Liver (tissue), 8 donors: ENCODE measurements at regions not wholly inside any gene's neighbourhood (a gene's known extent, or its start where the extent isn't known, plus 50 kb on each side); places are given as distances from the start of the nearest gene placed in this dataset.

Experiments
- DNase-seq: peaks from one replicate; pipeline ENCODE4 v3.0.0-alpha.2; 2017; ENCODE audit warnings: low spot score
- H3K27ac ChIP-seq, 2 donors: one replicate each; pipeline ENCODE4 v1.7.0; 2013; ENCODE audit warnings: inconsistent platforms in 2 of 2, low read length in 2 of 2, control low read depth in 1 of 2, low read depth in 1 of 2, mild to moderate bottlenecking in 1 of 2
- H3K27me3 ChIP-seq, 4 donors: one replicate each; pipeline versions ENCODE4 v1.6.1 to v1.7.0; 2013; ENCODE audit warnings: low read length in 3 of 4, inconsistent platforms in 1 of 4, mild to moderate bottlenecking in 1 of 4, moderate library complexity in 1 of 4; ENCODE audit not compliant: control insufficient read depth in 4 of 4, insufficient read depth in 4 of 4
- H3K36me3 ChIP-seq, 4 donors: one replicate each; pipeline versions ENCODE4 v1.6.1 to v1.7.0; 2013; ENCODE audit warnings: low read length in 3 of 4, mild to moderate bottlenecking in 3 of 4, low read depth in 1 of 4, moderate library complexity in 1 of 4; ENCODE audit not compliant: control insufficient read depth in 4 of 4, insufficient read depth in 3 of 4
- H3K4me1 ChIP-seq, 4 donors: one replicate each; pipeline versions ENCODE4 v1.6.1 to v1.7.0; 2013; ENCODE audit warnings: low read length in 3 of 4, mild to moderate bottlenecking in 3 of 4, moderate library complexity in 1 of 4; ENCODE audit not compliant: control insufficient read depth in 4 of 4, insufficient read depth in 4 of 4
- H3K4me3 ChIP-seq, 3 donors: one replicate each; pipeline versions ENCODE4 v1.6.1 to v1.7.0; 2013; ENCODE audit warnings: low read length in 3 of 3, control low read depth in 1 of 3, low read depth in 1 of 3, mild to moderate bottlenecking in 1 of 3
- H3K9ac ChIP-seq, 2 donors: one replicate each; pipeline ENCODE4 v1.7.0; 2013; ENCODE audit warnings: low read length in 2 of 2, mild to moderate bottlenecking in 2 of 2, moderate library complexity in 2 of 2, control low read depth in 1 of 2, low read depth in 1 of 2
- H3K9me3 ChIP-seq, 4 donors: one replicate each; pipeline versions ENCODE4 v1.6.1 to v1.7.0; 2013; ENCODE audit warnings: low read length in 3 of 4; ENCODE audit not compliant: control insufficient read depth in 4 of 4
- ATF3 ChIP-seq: IDR thresholded peaks from 2 replicates; pipeline ENCODE4 v1.6.1; 2016; ENCODE audit warnings: antibody characterized with exemption
- EGR1 ChIP-seq, 2 donors: IDR thresholded peaks; 2 replicates each; pipeline ENCODE4 v1.6.1; 2016 to 2018; ENCODE audit warnings: antibody characterized with exemption in 2 of 2, low read depth in 2 of 2
- FOXA1 ChIP-seq: IDR thresholded peaks from 2 replicates; pipeline ENCODE4 v1.6.1; 2016; ENCODE audit warnings: antibody characterized with exemption
- FOXA2 ChIP-seq: IDR thresholded peaks from 2 replicates; pipeline ENCODE4 v1.6.1; 2016; ENCODE audit warnings: antibody characterized with exemption
- GABPA ChIP-seq, 2 donors: IDR thresholded peaks in 1 of 2; conservative IDR thresholded peaks in 1 of 2; 2 replicates each; pipeline ENCODE4 v1.6.1; 2016; ENCODE audit warnings: antibody characterized with exemption in 2 of 2, mild to moderate bottlenecking in 1 of 2, moderate library complexity in 1 of 2
- HNF4A ChIP-seq, 2 donors: conservative IDR thresholded peaks; 2 replicates each; pipeline ENCODE4 v1.6.1; 2016; ENCODE audit warnings: antibody characterized with exemption in 2 of 2, mild to moderate bottlenecking in 2 of 2
- HNF4G ChIP-seq: IDR thresholded peaks from 2 replicates; pipeline ENCODE4 v1.6.1; 2016; ENCODE audit warnings: antibody characterized with exemption
- JUND ChIP-seq, 2 donors: IDR thresholded peaks; 2 replicates each; pipeline ENCODE4 v1.6.1; 2016; ENCODE audit warnings: antibody characterized with exemption in 2 of 2
- NR2F2 ChIP-seq: IDR thresholded peaks from 2 replicates; pipeline ENCODE4 v1.6.1; 2016; ENCODE audit warnings: antibody characterized with exemption
- RAD21 ChIP-seq, 2 donors: IDR thresholded peaks; 2 replicates each; pipeline ENCODE4 v1.6.1; 2016; ENCODE audit warnings: antibody characterized with exemption in 2 of 2, mild to moderate bottlenecking in 2 of 2
- RXRA ChIP-seq, 2 donors: IDR thresholded peaks; 2 replicates each; pipeline ENCODE4 v1.6.1; 2017 to 2018; ENCODE audit warnings: antibody characterized with exemption in 2 of 2, mild to moderate bottlenecking in 1 of 2
- SP1 ChIP-seq: IDR thresholded peaks from 2 replicates; pipeline ENCODE4 v1.6.1; 2018; ENCODE audit warnings: antibody characterized with exemption, mild to moderate bottlenecking
- TAF1 ChIP-seq: conservative IDR thresholded peaks from 2 replicates; pipeline ENCODE4 v1.6.1; 2016; ENCODE audit warnings: antibody characterized with exemption, mild to moderate bottlenecking
- YY1 ChIP-seq: IDR thresholded peaks from 2 replicates; pipeline ENCODE4 v1.6.1; 2016; ENCODE audit warnings: antibody characterized with exemption, mild to moderate bottlenecking
- WGBS: extraction: QIAGEN DNeasy Blood & Tissue Kit; methylation state at CpG from one replicate; pipeline ENCODE4 v1.1.7; 2013; 5-methylcytosine and 5-hydroxymethylcytosine counted together
- TF ChIP-seq, protein P1 (sequence below): IDR thresholded peaks from 2 replicates; pipeline ENCODE4 v1.6.1; 2016; ENCODE audit warnings: antibody characterized with exemption, mild to moderate bottlenecking
- TF ChIP-seq, protein P2 (sequence below): IDR thresholded peaks from 2 replicates; pipeline ENCODE4 v1.6.1; 2016; ENCODE audit warnings: antibody characterized with exemption
- TF ChIP-seq, protein P3 (sequence below): fragments of 150-350 bp; IDR thresholded peaks from 2 replicates; pipeline ENCODE4 v1.5.1; 2017; ENCODE audit warnings: improper control_type of control experiment, low read depth, low read length; ENCODE audit not compliant: missing input control
- TF ChIP-seq, protein P4 (sequence below): IDR thresholded peaks from 2 replicates; pipeline ENCODE4 v1.6.1; 2016; ENCODE audit warnings: antibody characterized with exemption
- donor health status: healthy.
- donor health status: healthy.
- donor health status: healthy.
- donor health status: healthy.
- donor health status: healthy.

- no peak for TF ChIP-seq ATF3
These were observed 80.6 kb downstream of the LSM3 start (continued) for GRCh38 chr3:14258906-14259904.

- Histone ChIP-seq H3K9me3 (no peaks in the 10 kb centered on the region), H3K36me3 (no peaks in the 10 kb centered on the region), H3K4me1 (no peaks in the 10 kb centered on the region), H3K27me3 (no peaks in the 10 kb centered on the region), H3K9ac (no peak overlapping the region), H3K27ac (no peak overlapping the region), H3K4me3 (no peak overlapping the region)
- TF ChIP-seq HNF4A (conservative IDR thresholded peaks at IDR 0.05): no peak
- no peak for TF ChIP-seq FOXA1
- no peak for TF ChIP-seq RAD21 (IDR thresholded peaks at IDR 0.05)
- TF ChIP-seq FOXA2: no peak
- no peak for TF ChIP-seq TAF1
- DNase-seq: no peak
- 82% methylated on average over 7 of the region's 7 CpGs for WGBS
These were observed 81.8 kb downstream of the LSM3 start for GRCh38 chr3:14260463-14260862.

- TF ChIP-seq FOXA2 (no peak), NR2F2 (peak; percentile 71), EGR1 (IDR thresholded peaks at IDR 0.05; ENCODE audit: low read depth in 2 of 2) (no peak), SP1 (no peak), HNF4G (no peak), YY1 (no peak), RAD21 (IDR thresholded peaks at IDR 0.05) (peak; percentile 98 to 99), HNF4A (conservative IDR thresholded peaks at IDR 0.05) (no peak), GABPA (IDR thresholded peaks at IDR 0.05 in 1 of 2, conservative IDR thresholded peaks at IDR 0.05 in 1 of 2) (no peak), RXRA (IDR thresholded peaks at IDR 0.05) (peak in 1 of 2 donors; percentile 12), FOXA1 (no peak), JUND (IDR thresholded peaks at IDR 0.05) (no peak), ATF3 (no peak), TAF1 (no peak)
- TF ChIP-seq, protein P1, sequence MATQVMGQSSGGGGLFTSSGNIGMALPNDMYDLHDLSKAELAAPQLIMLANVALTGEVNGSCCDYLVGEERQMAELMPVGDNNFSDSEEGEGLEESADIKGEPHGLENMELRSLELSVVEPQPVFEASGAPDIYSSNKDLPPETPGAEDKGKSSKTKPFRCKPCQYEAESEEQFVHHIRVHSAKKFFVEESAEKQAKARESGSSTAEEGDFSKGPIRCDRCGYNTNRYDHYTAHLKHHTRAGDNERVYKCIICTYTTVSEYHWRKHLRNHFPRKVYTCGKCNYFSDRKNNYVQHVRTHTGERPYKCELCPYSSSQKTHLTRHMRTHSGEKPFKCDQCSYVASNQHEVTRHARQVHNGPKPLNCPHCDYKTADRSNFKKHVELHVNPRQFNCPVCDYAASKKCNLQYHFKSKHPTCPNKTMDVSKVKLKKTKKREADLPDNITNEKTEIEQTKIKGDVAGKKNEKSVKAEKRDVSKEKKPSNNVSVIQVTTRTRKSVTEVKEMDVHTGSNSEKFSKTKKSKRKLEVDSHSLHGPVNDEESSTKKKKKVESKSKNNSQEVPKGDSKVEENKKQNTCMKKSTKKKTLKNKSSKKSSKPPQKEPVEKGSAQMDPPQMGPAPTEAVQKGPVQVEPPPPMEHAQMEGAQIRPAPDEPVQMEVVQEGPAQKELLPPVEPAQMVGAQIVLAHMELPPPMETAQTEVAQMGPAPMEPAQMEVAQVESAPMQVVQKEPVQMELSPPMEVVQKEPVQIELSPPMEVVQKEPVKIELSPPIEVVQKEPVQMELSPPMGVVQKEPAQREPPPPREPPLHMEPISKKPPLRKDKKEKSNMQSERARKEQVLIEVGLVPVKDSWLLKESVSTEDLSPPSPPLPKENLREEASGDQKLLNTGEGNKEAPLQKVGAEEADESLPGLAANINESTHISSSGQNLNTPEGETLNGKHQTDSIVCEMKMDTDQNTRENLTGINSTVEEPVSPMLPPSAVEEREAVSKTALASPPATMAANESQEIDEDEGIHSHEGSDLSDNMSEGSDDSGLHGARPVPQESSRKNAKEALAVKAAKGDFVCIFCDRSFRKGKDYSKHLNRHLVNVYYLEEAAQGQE: no peak
- TF ChIP-seq, protein P2, sequence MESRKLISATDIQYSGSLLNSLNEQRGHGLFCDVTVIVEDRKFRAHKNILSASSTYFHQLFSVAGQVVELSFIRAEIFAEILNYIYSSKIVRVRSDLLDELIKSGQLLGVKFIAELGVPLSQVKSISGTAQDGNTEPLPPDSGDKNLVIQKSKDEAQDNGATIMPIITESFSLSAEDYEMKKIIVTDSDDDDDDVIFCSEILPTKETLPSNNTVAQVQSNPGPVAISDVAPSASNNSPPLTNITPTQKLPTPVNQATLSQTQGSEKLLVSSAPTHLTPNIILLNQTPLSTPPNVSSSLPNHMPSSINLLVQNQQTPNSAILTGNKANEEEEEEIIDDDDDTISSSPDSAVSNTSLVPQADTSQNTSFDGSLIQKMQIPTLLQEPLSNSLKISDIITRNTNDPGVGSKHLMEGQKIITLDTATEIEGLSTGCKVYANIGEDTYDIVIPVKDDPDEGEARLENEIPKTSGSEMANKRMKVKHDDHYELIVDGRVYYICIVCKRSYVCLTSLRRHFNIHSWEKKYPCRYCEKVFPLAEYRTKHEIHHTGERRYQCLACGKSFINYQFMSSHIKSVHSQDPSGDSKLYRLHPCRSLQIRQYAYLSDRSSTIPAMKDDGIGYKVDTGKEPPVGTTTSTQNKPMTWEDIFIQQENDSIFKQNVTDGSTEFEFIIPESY: no peak
- TF ChIP-seq, protein P3, sequence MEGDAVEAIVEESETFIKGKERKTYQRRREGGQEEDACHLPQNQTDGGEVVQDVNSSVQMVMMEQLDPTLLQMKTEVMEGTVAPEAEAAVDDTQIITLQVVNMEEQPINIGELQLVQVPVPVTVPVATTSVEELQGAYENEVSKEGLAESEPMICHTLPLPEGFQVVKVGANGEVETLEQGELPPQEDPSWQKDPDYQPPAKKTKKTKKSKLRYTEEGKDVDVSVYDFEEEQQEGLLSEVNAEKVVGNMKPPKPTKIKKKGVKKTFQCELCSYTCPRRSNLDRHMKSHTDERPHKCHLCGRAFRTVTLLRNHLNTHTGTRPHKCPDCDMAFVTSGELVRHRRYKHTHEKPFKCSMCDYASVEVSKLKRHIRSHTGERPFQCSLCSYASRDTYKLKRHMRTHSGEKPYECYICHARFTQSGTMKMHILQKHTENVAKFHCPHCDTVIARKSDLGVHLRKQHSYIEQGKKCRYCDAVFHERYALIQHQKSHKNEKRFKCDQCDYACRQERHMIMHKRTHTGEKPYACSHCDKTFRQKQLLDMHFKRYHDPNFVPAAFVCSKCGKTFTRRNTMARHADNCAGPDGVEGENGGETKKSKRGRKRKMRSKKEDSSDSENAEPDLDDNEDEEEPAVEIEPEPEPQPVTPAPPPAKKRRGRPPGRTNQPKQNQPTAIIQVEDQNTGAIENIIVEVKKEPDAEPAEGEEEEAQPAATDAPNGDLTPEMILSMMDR: peak; percentile 98
- TF ChIP-seq, protein P4, sequence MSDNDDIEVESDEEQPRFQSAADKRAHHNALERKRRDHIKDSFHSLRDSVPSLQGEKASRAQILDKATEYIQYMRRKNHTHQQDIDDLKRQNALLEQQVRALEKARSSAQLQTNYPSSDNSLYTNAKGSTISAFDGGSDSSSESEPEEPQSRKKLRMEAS: no peak
- Histone ChIP-seq H3K4me1 (no peaks in the 10 kb centered on the region), H3K4me3 (no peak overlapping the region), H3K36me3 (no peaks in the 10 kb centered on the region), H3K9me3 (no peaks in the 10 kb centered on the region), H3K27me3 (no peaks in the 10 kb centered on the region), H3K9ac (no peak overlapping the region), H3K27ac (no peak overlapping the region)
- peak; percentile 85 for DNase-seq
- 12% methylated on average over 8 of the region's 8 CpGs for WGBS
These were observed 82.6 kb downstream of the LSM3 start for GRCh38 chr3:14261229-14261628.
